ENCODE measurements at regions not wholly inside any gene's neighbourhood (a gene's known extent, or its start where the extent isn't known, plus 50 kb on each side); places are given as distances from the start of the nearest gene placed in this dataset.

DNA sequence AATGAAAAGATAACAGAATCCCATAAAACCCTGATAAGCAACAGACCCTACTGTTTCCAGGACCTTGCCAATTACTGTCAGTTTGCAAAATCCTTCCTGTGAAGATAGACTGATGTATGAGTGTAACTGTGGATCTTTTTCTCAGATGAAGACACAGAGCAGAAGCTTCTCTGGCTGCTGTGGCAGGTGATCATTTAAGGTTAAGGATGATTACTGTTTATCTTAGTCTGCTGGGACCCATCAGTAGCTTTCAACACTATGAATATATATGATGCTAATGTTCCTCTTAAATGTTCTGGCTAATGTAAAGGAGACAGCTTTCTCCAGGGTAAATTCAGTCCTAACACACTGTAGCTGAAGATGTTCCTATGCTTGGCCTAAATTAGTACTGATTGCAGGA, 56.0 kb upstream of the CTTNBP2 start:
- Histone ChIP-seq H3K9ac (ENCODE audit: low read depth, low read length) (no peak overlapping the region), H3K9me3 (ENCODE audit: insufficient read depth, low read depth, low read length) (no peaks in the 10 kb centered on the region), H3K36me3 (ENCODE audit: insufficient read depth, low read length) (no peaks in the 10 kb centered on the region), H3K4me3 (ENCODE audit: low read length) (no peak overlapping the region), H3K27me3 (ENCODE audit: insufficient read depth, low read length) (no peaks in the 10 kb centered on the region), H3K27ac (ENCODE audit: low read depth, low read length) (no peak overlapping the region), H3K4me1 (ENCODE audit: insufficient read depth, low read length) (no peaks in the 10 kb centered on the region)

DNA sequence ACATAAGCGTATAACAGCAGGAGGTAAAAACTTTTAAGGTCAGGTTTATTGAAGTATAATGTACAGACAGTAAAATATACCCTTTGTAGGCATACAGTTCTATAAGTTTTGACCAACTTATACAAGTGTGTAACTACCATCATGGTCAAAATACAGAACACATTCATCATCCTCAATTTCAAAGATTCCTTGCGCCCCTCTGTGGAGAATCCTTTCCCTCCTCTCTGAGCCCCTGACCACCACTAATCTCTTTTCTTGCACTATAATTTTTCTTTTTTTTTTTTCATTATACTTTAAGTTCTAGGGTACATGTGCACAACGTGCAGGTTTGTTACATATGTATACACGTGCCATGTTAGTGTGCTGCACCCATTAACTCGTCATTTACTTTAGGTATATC, 58.1 kb upstream of the CTTNBP2 start:
- no peak overlapping the region for H3K27ac ChIP-seq (ENCODE audit: low read depth, low read length)
- no peak overlapping the region for H3K9ac ChIP-seq (ENCODE audit: low read depth, low read length)
- H3K4me3 ChIP-seq (ENCODE audit: low read length), result no peak overlapping the region
- no peaks in the 10 kb centered on the region for H3K36me3 ChIP-seq (ENCODE audit: insufficient read depth, low read length)
- WGBS, result 96% methylated on average over 4 of the region's 5 CpGs
- no peaks in the 10 kb centered on the region for H3K27me3 ChIP-seq (ENCODE audit: insufficient read depth, low read length)
- no peaks in the 10 kb centered on the region for H3K4me1 ChIP-seq (ENCODE audit: insufficient read depth, low read length)
- H3K9me3 ChIP-seq (ENCODE audit: insufficient read depth, low read depth, low read length), result no peaks in the 10 kb centered on the region

- no peaks in the 10 kb centered on the region for H3K36me3 ChIP-seq (ENCODE audit: insufficient read depth, low read length)
- H3K4me3 ChIP-seq (ENCODE audit: low read length), result no peak overlapping the region
- 95% methylated on average over 6 of the region's 7 CpGs for WGBS
- H3K4me1 ChIP-seq (ENCODE audit: insufficient read depth, low read length), result no peaks in the 10 kb centered on the region
- H3K9ac ChIP-seq (ENCODE audit: low read depth, low read length), result no peak overlapping the region
- H3K27me3 ChIP-seq (ENCODE audit: insufficient read depth, low read length), result no peaks in the 10 kb centered on the region
- no peak overlapping the region for H3K27ac ChIP-seq (ENCODE audit: low read depth, low read length)
- H3K9me3 ChIP-seq (ENCODE audit: insufficient read depth, low read depth, low read length), result no peaks in the 10 kb centered on the region
Measured at GRCh38 chr7:117937049-117937752, 64.0 kb upstream of the CTTNBP2 start.

GRCh38 chr7:117937753-117938483, 64.7 kb upstream of the CTTNBP2 start:
- no peak overlapping the region for H3K4me3 ChIP-seq (ENCODE audit: low read length)
- H3K27ac ChIP-seq (ENCODE audit: low read depth, low read length), result no peak overlapping the region
- no peaks in the 10 kb centered on the region for H3K27me3 ChIP-seq (ENCODE audit: insufficient read depth, low read length)
- 93% methylated on average over 2 of the region's 2 CpGs for WGBS
- H3K9ac ChIP-seq (ENCODE audit: low read depth, low read length), result no peak overlapping the region
- H3K4me1 ChIP-seq (ENCODE audit: insufficient read depth, low read length), result no peaks in the 10 kb centered on the region
- peaks cover 4% of the 10 kb centered on the region; the same call in 1 of the 2 replicates for H3K9me3 ChIP-seq (ENCODE audit: insufficient read depth, low read depth, low read length)
- H3K36me3 ChIP-seq (ENCODE audit: insufficient read depth, low read length), result no peaks in the 10 kb centered on the region

GRCh38 chr7:117941138-117941810, 68.0 kb upstream of the CTTNBP2 start:
- no peaks in the 10 kb centered on the region for H3K36me3 ChIP-seq (ENCODE audit: insufficient read depth, low read length)
- peaks cover 4% of the 10 kb centered on the region; the same call in 1 of the 2 replicates for H3K9me3 ChIP-seq (ENCODE audit: insufficient read depth, low read depth, low read length)
- H3K4me1 ChIP-seq (ENCODE audit: insufficient read depth, low read length), result peaks cover 4% of the 10 kb centered on the region; the same call in 1 of the 2 replicates
- H3K27me3 ChIP-seq (ENCODE audit: insufficient read depth, low read length), result peaks cover 18% of the 10 kb centered on the region; the same call in 1 of the 2 replicates
- no peak overlapping the region for H3K9ac ChIP-seq (ENCODE audit: low read depth, low read length)
- WGBS, result 93% methylated on average over 3 of the region's 4 CpGs
- no peak overlapping the region for H3K4me3 ChIP-seq (ENCODE audit: low read length)
- no peak overlapping the region for H3K27ac ChIP-seq (ENCODE audit: low read depth, low read length)

GRCh38 chr7:117942780-117943179, 69.5 kb upstream of the CTTNBP2 start:
- Histone ChIP-seq H3K27me3 (ENCODE audit: insufficient read depth, low read length) (peaks cover 21% of the 10 kb centered on the region; the same call in 1 of the 2 replicates), H3K36me3 (ENCODE audit: insufficient read depth, low read length) (no peaks in the 10 kb centered on the region), H3K9ac (ENCODE audit: low read depth, low read length) (no peak overlapping the region), H3K9me3 (ENCODE audit: insufficient read depth, low read depth, low read length) (peaks cover 4% of the 10 kb centered on the region; the same call in 1 of the 2 replicates), H3K27ac (ENCODE audit: low read depth, low read length) (no peak overlapping the region), H3K4me1 (ENCODE audit: insufficient read depth, low read length) (peaks cover 7% of the 10 kb centered on the region), H3K4me3 (ENCODE audit: low read length) (no peak overlapping the region)
- 87% methylated on average over 1 of the region's 1 CpG for WGBS

DNA sequence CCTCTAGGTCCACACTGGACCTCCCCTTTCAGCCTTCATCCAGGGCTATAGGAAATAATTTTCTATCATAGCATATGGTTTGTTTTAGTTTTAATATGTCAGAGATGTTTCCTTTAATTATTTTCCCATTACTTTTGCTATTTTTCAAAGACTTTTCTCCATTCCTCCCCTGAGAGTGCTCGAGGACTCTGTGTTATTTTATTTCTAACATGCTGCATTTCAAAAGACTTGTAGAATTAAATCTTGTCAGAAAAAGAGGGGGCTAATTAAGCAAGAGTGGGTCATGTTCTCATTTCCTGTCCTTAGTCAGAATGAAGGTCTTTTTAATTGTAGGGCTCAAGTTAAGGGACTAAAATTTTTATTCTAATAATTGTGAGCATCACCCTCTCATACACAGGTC, 71.6 kb upstream of the CTTNBP2 start:
- H3K27ac ChIP-seq (ENCODE audit: low read depth, low read length), result no peak overlapping the region
- H3K4me3 ChIP-seq (ENCODE audit: low read length), result no peak overlapping the region
- peaks cover 4% of the 10 kb centered on the region; the same call in 1 of the 2 replicates for H3K9me3 ChIP-seq (ENCODE audit: insufficient read depth, low read depth, low read length)
- H3K9ac ChIP-seq (ENCODE audit: low read depth, low read length), result no peak overlapping the region
- H3K27me3 ChIP-seq (ENCODE audit: insufficient read depth, low read length), result peaks cover 25% of the 10 kb centered on the region; the same call in 1 of the 2 replicates
- peaks cover 7% of the 10 kb centered on the region for H3K4me1 ChIP-seq (ENCODE audit: insufficient read depth, low read length)
- H3K36me3 ChIP-seq (ENCODE audit: insufficient read depth, low read length), result no peaks in the 10 kb centered on the region
- 83% methylated on average over 1 of the region's 1 CpG for WGBS

DNA sequence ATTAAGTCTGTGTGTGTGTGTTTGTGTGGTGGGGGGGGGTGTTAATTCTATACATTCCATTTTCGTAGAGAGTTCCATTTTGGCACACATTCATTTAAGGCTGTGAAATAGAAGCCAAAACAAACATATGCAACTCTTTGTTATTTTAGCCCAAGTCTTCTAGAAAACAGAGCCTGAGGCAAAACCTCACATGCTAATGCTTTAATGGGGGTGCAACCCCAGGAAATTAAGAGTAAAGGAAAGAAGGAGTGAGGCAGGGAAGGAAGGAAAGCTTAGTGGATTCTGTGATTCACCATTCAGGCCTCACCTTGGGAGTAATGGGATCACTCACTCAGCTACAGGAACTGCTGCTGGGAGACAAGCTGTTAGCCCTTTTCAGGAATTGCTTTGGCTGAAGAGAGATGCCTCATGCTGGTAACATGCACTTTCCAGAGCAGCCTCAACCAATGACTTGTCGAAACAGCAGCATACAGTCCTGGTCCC, 73.0 kb upstream of the CTTNBP2 start:
- H3K4me3 ChIP-seq (ENCODE audit: low read length), result no peak overlapping the region
- H3K4me1 ChIP-seq (ENCODE audit: insufficient read depth, low read length), result peaks cover 7% of the 10 kb centered on the region
- H3K27ac ChIP-seq (ENCODE audit: low read depth, low read length), result no peak overlapping the region
- H3K9me3 ChIP-seq (ENCODE audit: insufficient read depth, low read depth, low read length), result peaks cover 4% of the 10 kb centered on the region; the same call in 1 of the 2 replicates
- 57% methylated on average over 2 of the region's 2 CpGs for WGBS
- H3K9ac ChIP-seq (ENCODE audit: low read depth, low read length), result no peak overlapping the region
- H3K36me3 ChIP-seq (ENCODE audit: insufficient read depth, low read length), result no peaks in the 10 kb centered on the region
- H3K27me3 ChIP-seq (ENCODE audit: insufficient read depth, low read length), result peaks cover 25% of the 10 kb centered on the region; the same call in 1 of the 2 replicates

- Histone ChIP-seq H3K27ac (ENCODE audit: low read depth, low read length) (no peak overlapping the region), H3K27me3 (ENCODE audit: insufficient read depth, low read length) (peaks cover 22% of the 10 kb centered on the region; the same call in 1 of the 2 replicates)
Measured at GRCh38 chr7:117949232-117949631, 76.0 kb upstream of the CTTNBP2 start.

GRCh38 chr7:117950601-117951260, 77.5 kb upstream of the CTTNBP2 start:
- H3K9me3 ChIP-seq (ENCODE audit: insufficient read depth, low read depth, low read length), result no peaks in the 10 kb centered on the region
- H3K9ac ChIP-seq (ENCODE audit: low read depth, low read length), result no peak overlapping the region
- no peaks in the 10 kb centered on the region for H3K36me3 ChIP-seq (ENCODE audit: insufficient read depth, low read length)
- peaks cover 7% of the 10 kb centered on the region for H3K4me1 ChIP-seq (ENCODE audit: insufficient read depth, low read length)
- H3K27ac ChIP-seq (ENCODE audit: low read depth, low read length), result no peak overlapping the region
- H3K27me3 ChIP-seq (ENCODE audit: insufficient read depth, low read length), result peaks cover 9% of the 10 kb centered on the region; the same call in 1 of the 2 replicates
- no peak overlapping the region for H3K4me3 ChIP-seq (ENCODE audit: low read length)
- 96% methylated on average over 6 of the region's 6 CpGs for WGBS

More at GRCh38 chr7:117949232-117949631, 76.0 kb upstream of the CTTNBP2 start:
- H3K9ac ChIP-seq (ENCODE audit: low read depth, low read length), result no peak overlapping the region
- no peaks in the 10 kb centered on the region for H3K9me3 ChIP-seq (ENCODE audit: insufficient read depth, low read depth, low read length)
- no peak overlapping the region for H3K4me3 ChIP-seq (ENCODE audit: low read length)
- peaks cover 7% of the 10 kb centered on the region for H3K4me1 ChIP-seq (ENCODE audit: insufficient read depth, low read length)
- 86% methylated on average over 1 of the region's 1 CpG for WGBS
- H3K36me3 ChIP-seq (ENCODE audit: insufficient read depth, low read length), result no peaks in the 10 kb centered on the region
